ENCODE measurements at regions not wholly inside any gene's neighbourhood (a gene's known extent, or its start where the extent isn't known, plus 50 kb on each side); places are given as distances from the start of the nearest gene placed in this dataset.

DNA sequence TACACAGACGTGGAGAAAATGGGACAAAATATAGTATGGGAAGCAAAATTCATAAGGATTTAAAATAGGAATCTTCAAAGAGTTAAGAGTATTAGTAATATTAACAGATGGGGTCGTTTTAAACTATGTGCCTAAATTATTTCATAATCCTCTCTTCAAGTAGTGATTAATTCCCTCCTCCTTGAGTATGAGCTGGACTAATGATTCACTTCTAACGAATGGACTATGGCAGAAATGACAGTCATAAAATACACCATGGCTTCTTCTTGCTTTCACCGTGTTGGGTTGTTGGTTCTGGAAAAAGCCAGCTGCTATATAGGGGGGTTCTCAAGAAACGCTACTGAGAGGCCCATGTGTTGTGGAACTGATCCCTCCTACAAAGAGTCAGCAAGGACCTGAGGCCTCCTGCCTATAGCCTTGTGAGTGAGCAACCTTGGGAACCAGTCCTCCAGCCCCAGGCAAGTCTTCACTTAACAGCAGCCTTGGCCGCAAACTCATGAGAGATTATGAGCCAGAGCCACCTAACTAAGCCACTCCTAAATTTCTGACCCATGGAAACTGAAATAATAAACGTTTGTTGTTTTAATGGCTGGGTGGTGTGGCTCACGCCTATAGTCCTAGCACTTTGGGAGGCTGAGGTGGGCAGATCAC, 64.8 kb upstream of the ABHD2 start:
- TF ChIP-seq CREB1 (IDR thresholded peaks at IDR 0.05) (no peak), EGR1 (IDR thresholded peaks at IDR 0.05; ENCODE audit: borderline replicate concordance, low read depth, low read length) (no peak)
- TF ChIP-seq, protein P1, sequence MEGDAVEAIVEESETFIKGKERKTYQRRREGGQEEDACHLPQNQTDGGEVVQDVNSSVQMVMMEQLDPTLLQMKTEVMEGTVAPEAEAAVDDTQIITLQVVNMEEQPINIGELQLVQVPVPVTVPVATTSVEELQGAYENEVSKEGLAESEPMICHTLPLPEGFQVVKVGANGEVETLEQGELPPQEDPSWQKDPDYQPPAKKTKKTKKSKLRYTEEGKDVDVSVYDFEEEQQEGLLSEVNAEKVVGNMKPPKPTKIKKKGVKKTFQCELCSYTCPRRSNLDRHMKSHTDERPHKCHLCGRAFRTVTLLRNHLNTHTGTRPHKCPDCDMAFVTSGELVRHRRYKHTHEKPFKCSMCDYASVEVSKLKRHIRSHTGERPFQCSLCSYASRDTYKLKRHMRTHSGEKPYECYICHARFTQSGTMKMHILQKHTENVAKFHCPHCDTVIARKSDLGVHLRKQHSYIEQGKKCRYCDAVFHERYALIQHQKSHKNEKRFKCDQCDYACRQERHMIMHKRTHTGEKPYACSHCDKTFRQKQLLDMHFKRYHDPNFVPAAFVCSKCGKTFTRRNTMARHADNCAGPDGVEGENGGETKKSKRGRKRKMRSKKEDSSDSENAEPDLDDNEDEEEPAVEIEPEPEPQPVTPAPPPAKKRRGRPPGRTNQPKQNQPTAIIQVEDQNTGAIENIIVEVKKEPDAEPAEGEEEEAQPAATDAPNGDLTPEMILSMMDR (IDR thresholded peaks at IDR 0.05; ENCODE audit: control extremely low read depth in 1 of 3, insufficient read depth in 1 of 3, low read depth in 1 of 3, low read length in 3 of 3), result no peak
- TF ChIP-seq, protein P2, sequence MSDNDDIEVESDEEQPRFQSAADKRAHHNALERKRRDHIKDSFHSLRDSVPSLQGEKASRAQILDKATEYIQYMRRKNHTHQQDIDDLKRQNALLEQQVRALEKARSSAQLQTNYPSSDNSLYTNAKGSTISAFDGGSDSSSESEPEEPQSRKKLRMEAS (IDR thresholded peaks at IDR 0.05), result no peak
- TF ChIP-seq, protein P3, sequence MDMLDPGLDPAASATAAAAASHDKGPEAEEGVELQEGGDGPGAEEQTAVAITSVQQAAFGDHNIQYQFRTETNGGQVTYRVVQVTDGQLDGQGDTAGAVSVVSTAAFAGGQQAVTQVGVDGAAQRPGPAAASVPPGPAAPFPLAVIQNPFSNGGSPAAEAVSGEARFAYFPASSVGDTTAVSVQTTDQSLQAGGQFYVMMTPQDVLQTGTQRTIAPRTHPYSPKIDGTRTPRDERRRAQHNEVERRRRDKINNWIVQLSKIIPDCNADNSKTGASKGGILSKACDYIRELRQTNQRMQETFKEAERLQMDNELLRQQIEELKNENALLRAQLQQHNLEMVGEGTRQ (IDR thresholded peaks at IDR 0.05; ENCODE audit: low read length), result no peak

All from H1 (cell line).